ENCODE measurements at regions not wholly inside any gene's neighbourhood (a gene's known extent, or its start where the extent isn't known, plus 50 kb on each side); places are given as distances from the start of the nearest gene placed in this dataset.

GRCh38 chr11:109970516-109971183, 122.5 kb upstream of the ZC3H12C start:
- no peak for DNase-seq (ENCODE audit: low read depth in 3 of 3)

- DNase-seq (ENCODE audit: low read depth in 3 of 3): no peak
Observed at GRCh38 chr11:109971184-109971523, 122.0 kb upstream of the ZC3H12C start.

GRCh38 chr11:109972181-109972715, 120.9 kb upstream of the ZC3H12C start:
- DNase-seq (ENCODE audit: low read depth in 3 of 3): no peak

GRCh38 chr11:109972939-109973338, 120.3 kb upstream of the ZC3H12C start:
- no peak for DNase-seq (ENCODE audit: low read depth in 3 of 3)

- DNase-seq (ENCODE audit: low read depth in 3 of 3): no peak
Observed at GRCh38 chr11:109973486-109973885, 119.7 kb upstream of the ZC3H12C start.

- no peak for DNase-seq (ENCODE audit: low read depth in 3 of 3)
Observed at GRCh38 chr11:109974523-109974922, 118.7 kb upstream of the ZC3H12C start.

- DNase-seq (ENCODE audit: low read depth in 3 of 3): no peak
Observed at GRCh38 chr11:109978895-109979294, 114.3 kb upstream of the ZC3H12C start.

- no peak for DNase-seq (ENCODE audit: low read depth in 3 of 3)
Observed at GRCh38 chr11:109981031-109981636, 112.1 kb upstream of the ZC3H12C start.

- DNase-seq (ENCODE audit: low read depth in 3 of 3): no peak
Observed at GRCh38 chr11:109983358-109983757, 109.8 kb upstream of the ZC3H12C start.

- DNase-seq (ENCODE audit: low read depth in 3 of 3): no peak
Observed at GRCh38 chr11:109984634-109985289, 108.4 kb upstream of the ZC3H12C start.

GRCh38 chr11:109986488-109986887, 106.7 kb upstream of the ZC3H12C start:
- DNase-seq (ENCODE audit: low read depth in 3 of 3): no peak

GRCh38 chr11:109991835-109992234, 101.4 kb upstream of the ZC3H12C start:
- DNase-seq (ENCODE audit: low read depth in 3 of 3): no peak

- DNase-seq (ENCODE audit: low read depth in 3 of 3): no peak
Observed at GRCh38 chr11:109993786-109994185, 99.4 kb upstream of the ZC3H12C start.

- no peak for DNase-seq (ENCODE audit: low read depth in 3 of 3)
Observed at GRCh38 chr11:109994907-109995306, 98.3 kb upstream of the ZC3H12C start.

GRCh38 chr11:109996060-109996459, 97.1 kb upstream of the ZC3H12C start:
- no peak for DNase-seq (ENCODE audit: low read depth in 3 of 3)

- DNase-seq (ENCODE audit: low read depth in 3 of 3): no peak
Observed at GRCh38 chr11:109998921-109999320, 94.3 kb upstream of the ZC3H12C start.

GRCh38 chr11:110000031-110000502, 93.1 kb upstream of the ZC3H12C start:
- no peak for DNase-seq (ENCODE audit: low read depth in 3 of 3)

GRCh38 chr11:110000850-110001249, 92.3 kb upstream of the ZC3H12C start:
- DNase-seq (ENCODE audit: low read depth in 3 of 3): no peak

GRCh38 chr11:110003426-110003825, 89.8 kb upstream of the ZC3H12C start:
- DNase-seq (ENCODE audit: low read depth in 3 of 3): no peak

GRCh38 chr11:110011595-110011994, 81.6 kb upstream of the ZC3H12C start:
- DNase-seq (ENCODE audit: low read depth in 3 of 3): no peak

- DNase-seq (ENCODE audit: low read depth in 3 of 3): no peak
Observed at GRCh38 chr11:110015695-110016094, 77.5 kb upstream of the ZC3H12C start.

GRCh38 chr11:110019675-110020074, 73.5 kb upstream of the ZC3H12C start:
- no peak for DNase-seq (ENCODE audit: low read depth in 3 of 3)

GRCh38 chr11:110022548-110022947, 70.6 kb upstream of the ZC3H12C start:
- no peak for DNase-seq (ENCODE audit: low read depth in 3 of 3)

All from stimulated activated CD4-positive, alpha-beta T cell treated with anti-CD3 and anti-CD28 coated beads, TNF-alpha, amount 100 ng/mL, for 48 hours (primary cell).